HG03060 (cell line): ENCODE measurements at regions not wholly inside any gene's neighbourhood (a gene's known extent, or its start where the extent isn't known, plus 50 kb on each side); places are given as distances from the start of the nearest gene placed in this dataset.

Source experiments
- ATAC-seq: cut with Tn5 transposase; IDR thresholded peaks from one replicate; pipeline ENCODE4 v1.9.1; 2021; ENCODE audit warnings: low read depth, moderate number of reproducible peaks; ENCODE audit not compliant: unreplicated experiment

GRCh38 chr1:217228689-217229088 is 402.2 kb downstream of the GPATCH2 start:
- ATAC-seq: no peak

- no peak for ATAC-seq
Observed at GRCh38 chr1:217224201-217224600, 406.7 kb downstream of the GPATCH2 start.

- ATAC-seq: no peak
Observed at GRCh38 chr1:217214551-217214950, 416.3 kb downstream of the GPATCH2 start.

- no peak for ATAC-seq
Observed at GRCh38 chr1:217211486-217211885, 419.4 kb downstream of the GPATCH2 start.

- no peak for ATAC-seq
Observed at GRCh38 chr1:217205578-217205977, 425.3 kb downstream of the GPATCH2 start.

GRCh38 chr1:217196616-217197015 is 434.3 kb downstream of the GPATCH2 start:
- no peak for ATAC-seq

GRCh38 chr1:217193151-217193550 is 437.7 kb downstream of the GPATCH2 start:
- ATAC-seq: no peak

- ATAC-seq: no peak
Observed at GRCh38 chr1:217191441-217191840, 439.4 kb downstream of the GPATCH2 start.

GRCh38 chr1:217190359-217190758 is 440.5 kb downstream of the GPATCH2 start:
- ATAC-seq: no peak

- ATAC-seq: no peak
Observed at GRCh38 chr1:217189362-217189761, 441.5 kb downstream of the GPATCH2 start.

GRCh38 chr1:217188280-217189237 is 442.3 kb downstream of the GPATCH2 start:
- no peak for ATAC-seq

- ATAC-seq: no peak
Observed at GRCh38 chr1:217186664-217187063, 444.2 kb downstream of the GPATCH2 start.

GRCh38 chr1:217184854-217185253 is 446.0 kb downstream of the GPATCH2 start:
- ATAC-seq: no peak

- no peak for ATAC-seq
Observed at GRCh38 chr1:217182992-217183391, 447.9 kb downstream of the GPATCH2 start.

GRCh38 chr1:217181756-217182155 is 449.1 kb downstream of the GPATCH2 start:
- no peak for ATAC-seq

GRCh38 chr1:217181176-217181746 is 449.6 kb downstream of the GPATCH2 start:
- ATAC-seq: no peak

- ATAC-seq: no peak
Observed at GRCh38 chr1:217180443-217180842, 450.4 kb downstream of the GPATCH2 start.

- ATAC-seq: no peak
Observed at GRCh38 chr1:217164403-217164802, 441.2 kb upstream of the ESRRG start.

GRCh38 chr1:217153361-217153760 is 430.1 kb upstream of the ESRRG start:
- no peak for ATAC-seq

- ATAC-seq: no peak
Observed at GRCh38 chr1:217150366-217150765, 427.1 kb upstream of the ESRRG start.

GRCh38 chr1:217149791-217150190 is 426.6 kb upstream of the ESRRG start:
- no peak for ATAC-seq

- ATAC-seq: no peak
Observed at GRCh38 chr1:217141711-217142110, 418.5 kb upstream of the ESRRG start.
